ENCODE measurements at regions not wholly inside any gene's neighbourhood (a gene's known extent, or its start where the extent isn't known, plus 50 kb on each side); places are given as distances from the start of the nearest gene placed in this dataset.

DNA sequence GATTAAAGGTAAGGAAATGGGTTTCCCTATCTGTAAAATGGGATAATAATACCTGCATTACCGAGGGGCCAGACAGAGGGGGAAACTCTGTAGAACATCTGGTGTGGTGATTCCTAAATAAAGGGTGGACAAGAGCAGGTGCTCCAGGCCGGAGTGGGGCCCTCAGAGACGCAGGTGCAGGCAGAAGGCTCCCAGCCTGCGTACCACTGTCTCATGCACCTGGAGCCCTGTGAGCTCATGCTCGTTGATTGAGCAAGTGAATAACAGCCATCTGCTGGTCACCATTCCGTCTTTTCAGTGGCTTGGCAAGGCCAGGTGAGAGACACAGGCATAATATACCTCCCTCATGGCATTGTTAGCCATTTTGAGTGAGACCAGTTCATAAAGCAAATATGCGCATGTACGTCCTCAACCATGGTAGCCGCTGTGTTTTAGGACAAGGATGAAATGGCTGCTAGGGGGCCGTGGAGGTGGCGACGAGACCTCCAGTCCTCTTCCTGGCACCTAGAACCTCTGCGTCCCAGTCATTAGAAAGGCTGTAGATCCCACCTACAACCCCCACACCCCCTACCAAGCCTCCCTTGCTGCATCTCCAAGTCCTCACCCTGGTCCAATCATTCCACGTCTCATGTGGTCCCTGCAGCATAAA lies 198.0 kb upstream of the MVB12B start:
- Histone ChIP-seq H3K4me1 (peaks cover 0 to 7% (median 0%) of the 10 kb centered on the region in 4 donors), H3K36me3 (no peaks in the 10 kb centered on the region), H3K27me3 (no peaks in the 10 kb centered on the region), H3K27ac (no peak overlapping the region), H3K4me3 (no peak overlapping the region), H3K9me3 (peaks cover 0 to 6% (median 0%) of the 10 kb centered on the region in 4 donors)
- TF ChIP-seq, protein P1, sequence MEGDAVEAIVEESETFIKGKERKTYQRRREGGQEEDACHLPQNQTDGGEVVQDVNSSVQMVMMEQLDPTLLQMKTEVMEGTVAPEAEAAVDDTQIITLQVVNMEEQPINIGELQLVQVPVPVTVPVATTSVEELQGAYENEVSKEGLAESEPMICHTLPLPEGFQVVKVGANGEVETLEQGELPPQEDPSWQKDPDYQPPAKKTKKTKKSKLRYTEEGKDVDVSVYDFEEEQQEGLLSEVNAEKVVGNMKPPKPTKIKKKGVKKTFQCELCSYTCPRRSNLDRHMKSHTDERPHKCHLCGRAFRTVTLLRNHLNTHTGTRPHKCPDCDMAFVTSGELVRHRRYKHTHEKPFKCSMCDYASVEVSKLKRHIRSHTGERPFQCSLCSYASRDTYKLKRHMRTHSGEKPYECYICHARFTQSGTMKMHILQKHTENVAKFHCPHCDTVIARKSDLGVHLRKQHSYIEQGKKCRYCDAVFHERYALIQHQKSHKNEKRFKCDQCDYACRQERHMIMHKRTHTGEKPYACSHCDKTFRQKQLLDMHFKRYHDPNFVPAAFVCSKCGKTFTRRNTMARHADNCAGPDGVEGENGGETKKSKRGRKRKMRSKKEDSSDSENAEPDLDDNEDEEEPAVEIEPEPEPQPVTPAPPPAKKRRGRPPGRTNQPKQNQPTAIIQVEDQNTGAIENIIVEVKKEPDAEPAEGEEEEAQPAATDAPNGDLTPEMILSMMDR (IDR thresholded peaks at IDR 0.05), result no peak
- TF ChIP-seq POLR2A (IDR thresholded peaks at IDR 0.05) (no peak), EP300 (IDR thresholded peaks at IDR 0.05) (no peak)
- no peak for DNase-seq (ENCODE audit: low spot score in 2 of 2)
- 78 to 80% methylated on average over 14 of the region's 14 CpGs for whole genome bisulfite sequencing, 2 donors

DNA sequence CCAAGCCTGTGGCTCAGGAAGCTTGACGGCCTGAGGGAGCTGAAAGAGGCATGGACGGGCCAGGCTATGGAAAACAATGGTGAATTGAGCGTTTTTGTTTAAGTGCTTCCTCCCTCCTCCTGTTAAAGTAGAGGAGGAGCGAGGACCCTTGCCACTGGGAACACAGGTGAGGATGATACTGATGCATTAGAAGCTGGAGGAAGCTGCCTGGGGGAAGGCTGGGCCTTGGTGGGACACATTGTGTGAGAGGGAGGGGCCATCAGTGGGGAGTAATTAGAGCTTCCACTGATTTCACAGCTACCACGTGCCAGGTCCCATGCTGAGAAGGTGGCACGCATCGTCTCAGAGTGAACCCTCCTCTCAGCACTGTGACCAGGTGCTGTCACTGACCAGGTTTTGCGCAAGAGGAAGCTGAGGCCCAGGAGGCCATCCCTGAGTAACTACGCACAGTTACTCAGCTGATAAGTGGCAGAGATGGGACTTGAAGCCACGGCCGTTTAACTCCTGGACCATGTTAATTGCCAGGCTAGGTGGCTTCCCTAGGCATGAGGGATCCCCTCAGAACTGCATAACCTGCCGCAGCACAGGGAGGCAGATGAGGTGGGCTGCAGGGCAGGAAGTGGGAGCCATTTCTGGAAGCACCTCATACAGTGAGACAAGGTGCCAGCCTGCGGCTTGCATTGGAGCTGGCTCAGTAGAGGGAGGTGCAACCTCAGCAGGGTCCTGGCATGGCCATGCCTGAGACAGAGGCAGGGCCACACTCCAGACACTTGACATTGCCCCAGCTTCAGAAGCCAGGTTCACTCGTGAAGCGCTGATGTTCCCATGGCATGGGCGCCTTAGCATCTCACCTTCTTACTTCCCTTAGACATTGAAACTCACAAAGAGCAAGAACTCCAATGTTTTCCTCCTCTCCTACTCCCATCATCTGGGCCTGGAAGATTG lies 195.3 kb upstream of the MVB12B start:
- Histone ChIP-seq H3K36me3 (no peaks in the 10 kb centered on the region), H3K4me1 (no peaks in the 10 kb centered on the region), H3K4me3 (no peak overlapping the region), H3K27me3 (no peaks in the 10 kb centered on the region), H3K9me3 (peaks cover 0 to 13% (median 0%) of the 10 kb centered on the region in 4 donors), H3K27ac (no peak overlapping the region)
- no peak for TF ChIP-seq EP300 (IDR thresholded peaks at IDR 0.05)
- no peak for TF ChIP-seq POLR2A (IDR thresholded peaks at IDR 0.05)
- TF ChIP-seq, protein P1 (IDR thresholded peaks at IDR 0.05), result no peak
- DNase-seq (ENCODE audit: low spot score in 2 of 2), result peak in 1 of 2 donors; percentile 0
- 68 to 78% methylated on average over 16 of the region's 16 CpGs for WGBS, 2 donors

DNA sequence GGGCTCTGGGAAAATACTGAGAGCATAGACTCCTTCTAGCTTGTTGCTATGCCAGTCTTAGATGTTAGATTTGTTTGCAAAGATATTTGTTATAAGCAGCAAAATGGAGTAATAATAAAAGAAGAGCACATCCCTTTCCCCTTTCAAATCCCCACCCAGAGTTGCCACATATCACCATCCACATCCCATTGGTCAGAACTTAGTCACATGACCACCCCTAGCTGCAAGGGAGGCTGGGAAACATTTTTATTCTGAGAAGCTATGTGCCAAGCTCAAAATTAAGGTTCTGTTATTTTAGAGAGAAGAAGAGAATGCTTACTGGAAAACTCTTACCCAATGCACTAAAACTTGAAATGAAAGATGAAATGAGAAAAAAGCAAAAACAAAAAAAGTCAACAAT lies 193.9 kb upstream of the MVB12B start:
- peak in 1 of 2 donors; percentile 0 for DNase-seq (ENCODE audit: low spot score in 2 of 2)
- no peaks in the 10 kb centered on the region for H3K27me3 ChIP-seq

DNA sequence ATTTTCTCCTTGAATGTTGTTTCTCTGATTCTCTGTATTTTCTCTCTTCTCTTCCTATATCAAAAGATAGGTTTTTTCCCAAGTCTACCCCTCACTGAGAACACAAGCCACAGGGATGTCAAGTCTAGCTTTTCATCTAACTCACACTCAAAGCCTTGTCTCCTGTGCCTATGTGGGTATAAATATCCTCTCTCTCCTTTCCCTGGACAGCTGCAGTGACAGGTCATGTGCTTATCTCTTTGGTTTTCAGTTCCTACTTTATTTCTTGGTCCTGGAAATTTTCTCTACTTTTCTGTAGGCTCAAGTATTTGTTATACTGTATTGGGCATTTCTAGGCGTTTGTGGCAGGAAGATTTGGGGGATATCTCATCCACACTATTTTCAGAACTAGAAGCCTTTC lies 182.4 kb upstream of the MVB12B start:
- TF ChIP-seq EP300 (IDR thresholded peaks at IDR 0.05), result no peak
- no peak for TF ChIP-seq POLR2A (IDR thresholded peaks at IDR 0.05)
- TF ChIP-seq, protein P1 (IDR thresholded peaks at IDR 0.05), result no peak

More for the DNA sequence above, 193.9 kb upstream of the MVB12B start:
- Histone ChIP-seq H3K36me3 (no peaks in the 10 kb centered on the region), H3K27ac (no peak overlapping the region), H3K4me3 (no peak overlapping the region), H3K4me1 (no peaks in the 10 kb centered on the region), H3K9me3 (peaks cover 0 to 21% (median 2%) of the 10 kb centered on the region in 4 donors)
- TF ChIP-seq, protein P1 (IDR thresholded peaks at IDR 0.05), result no peak
- TF ChIP-seq EP300 (IDR thresholded peaks at IDR 0.05), result no peak
- no peak for TF ChIP-seq POLR2A (IDR thresholded peaks at IDR 0.05)

More for the DNA sequence above, 182.4 kb upstream of the MVB12B start:
- H3K4me3 ChIP-seq, result no peak overlapping the region
- no peaks in the 10 kb centered on the region for H3K4me1 ChIP-seq
- no peak for DNase-seq (ENCODE audit: low spot score in 2 of 2)
- peaks cover 0 to 14% (median 2%) of the 10 kb centered on the region in 4 donors for H3K9me3 ChIP-seq
- H3K27me3 ChIP-seq, result peaks cover 0 to 5% of the 10 kb centered on the region in 2 donors
- H3K27ac ChIP-seq, result no peak overlapping the region
- H3K36me3 ChIP-seq, result no peaks in the 10 kb centered on the region
- 77 to 84% methylated on average over 1 of the region's 1 CpG for WGBS, 2 donors
